Keratinocyte (primary cell): ENCODE measurements at regions not wholly inside any gene's neighbourhood (a gene's known extent, or its start where the extent isn't known, plus 50 kb on each side); places are given as distances from the start of the nearest gene placed in this dataset.

Experiments
- DNase-seq: peaks from one replicate; pipeline ENCODE4 v3.0.0-alpha.2; 2011; ENCODE audit warnings: low read depth, missing footprints, low spot score
- FAIRE-seq: peaks from 2 replicates; lab custom pipeline; 2011; peaks lifted over from hg19 to GRCh38; lab: Jason Lieb, UNC
- H2AFZ ChIP-seq: 2 replicates; pipeline ENCODE4 v1.6.0; 2012; ENCODE audit warnings: low read length, control low read depth, inconsistent platforms; ENCODE audit not compliant: control insufficient read depth
- H3K27ac ChIP-seq: 2 replicates; pipeline ENCODE4 v1.5.1; 2011; ENCODE audit warnings: low read length; ENCODE audit not compliant: control insufficient read depth, insufficient read depth
- H3K27me3 ChIP-seq: 3 replicates; pipeline ENCODE4 v1.6.0; 2011; ENCODE audit warnings: low read length; ENCODE audit not compliant: control insufficient read depth, insufficient read depth; ENCODE audit errors: extremely low read depth
- H3K36me3 ChIP-seq, 2 experiments: 2 replicates in 1 of 2; 3 replicates in 1 of 2; pipeline ENCODE4 v1.5.1; 2011; ENCODE audit warnings: low read length in 2 of 2, mild to moderate bottlenecking in 1 of 2; ENCODE audit not compliant: control insufficient read depth in 2 of 2, insufficient read depth in 2 of 2; ENCODE audit errors: extremely low read depth in 1 of 2
- H3K4me1 ChIP-seq: 3 replicates; pipeline ENCODE4 v1.5.1; 2011; ENCODE audit warnings: low read length; ENCODE audit not compliant: control insufficient read depth, insufficient read depth; ENCODE audit errors: extremely low read depth
- H3K4me2 ChIP-seq: 3 replicates; pipeline ENCODE4 v1.6.0; 2011; ENCODE audit warnings: low read depth, low read length; ENCODE audit not compliant: control insufficient read depth, insufficient read depth; ENCODE audit errors: extremely low read depth
- H3K4me3 ChIP-seq, 3 experiments: fragments of 200-600 bp in 1 of 3; sonication (generic) in 1 of 3; 2 replicates in 2 of 3; 3 replicates in 1 of 3; pipeline ENCODE4 v1.5.1; 2011 to 2016; ENCODE audit warnings: low read length in 3 of 3, mild to moderate bottlenecking in 3 of 3, control low read depth in 2 of 3, inconsistent platforms in 1 of 3, low read depth in 1 of 3, mixed read lengths in 1 of 3, mixed run types in 1 of 3, moderate library complexity in 1 of 3; ENCODE audit not compliant: control insufficient read depth in 2 of 3, insufficient read depth in 2 of 3; ENCODE audit errors: extremely low read depth in 1 of 3
- H3K79me2 ChIP-seq: 2 replicates; pipeline ENCODE4 v1.6.0; 2012; ENCODE audit warnings: low read length; ENCODE audit not compliant: control insufficient read depth, insufficient read depth
- H3K9ac ChIP-seq: 3 replicates; pipeline ENCODE4 v1.6.0; 2011; ENCODE audit warnings: low read length; ENCODE audit not compliant: control insufficient read depth, insufficient read depth; ENCODE audit errors: extremely low read depth
- H3K9me1 ChIP-seq: 3 replicates; pipeline ENCODE4 v1.6.0; 2011; ENCODE audit warnings: low read length; ENCODE audit not compliant: control insufficient read depth, insufficient read depth; ENCODE audit errors: extremely low read depth
- H3K9me3 ChIP-seq: 2 replicates; pipeline ENCODE4 v1.5.1; 2012; ENCODE audit warnings: low read depth, low read length; ENCODE audit not compliant: control insufficient read depth
- H4K20me1 ChIP-seq: 3 replicates; pipeline ENCODE4 v1.6.0; 2011; ENCODE audit warnings: low read length; ENCODE audit not compliant: control insufficient read depth, insufficient read depth; ENCODE audit errors: extremely low read depth
- CTCF ChIP-seq, 3 experiments: IDR thresholded peaks in 1 of 3; conservative IDR thresholded peaks in 1 of 3; optimal IDR thresholded peaks in 1 of 3; 2 replicates in 2 of 3; 3 replicates in 1 of 3; pipeline versions ENCODE3 to v1.5.1; 2011; ENCODE audit warnings: low read length in 3 of 3, mild to moderate bottlenecking in 3 of 3, moderate library complexity in 2 of 3, control low read depth in 1 of 3, inconsistent platforms in 1 of 3; ENCODE audit not compliant: insufficient read depth in 2 of 3; ENCODE audit errors: extremely low read depth in 1 of 3
- EZH2 ChIP-seq: IDR thresholded peaks from one replicate; pipeline ENCODE4 v1.6.1; 2012; ENCODE audit warnings: inconsistent platforms, mild to moderate bottlenecking, low read length, moderate library complexity
- dilution Hi-C: fragments of 300-500 bp; cut with MboI; formaldehyde crosslinking; loops from one replicate; pipeline ENCODE4 v1.7.0; 2020; ENCODE audit warnings: low sequenced_read_pairs; ENCODE audit not compliant: extremely low pct_ligation_motif_present

GRCh38 chr2:180367815-180368214, 360.7 kb upstream of the CWC22 start:
- Histone ChIP-seq H3K9ac (no peak overlapping the region), H3K9me1 (no peaks in the 10 kb centered on the region), H3K4me1 (no peaks in the 10 kb centered on the region), H2AFZ (no peak overlapping the region), H3K36me3 (no peaks in the 10 kb centered on the region), H3K27me3 (no peaks in the 10 kb centered on the region), H3K4me2 (no peak overlapping the region), H3K79me2 (no peaks in the 10 kb centered on the region), H3K27ac (no peak overlapping the region), H3K9me3 (no peaks in the 10 kb centered on the region), H3K4me3 (no peak overlapping the region), H4K20me1 (no peaks in the 10 kb centered on the region)
- TF ChIP-seq CTCF (optimal IDR thresholded peaks at IDR 0.05 in 1 of 3, IDR thresholded peaks at IDR 0.05 in 1 of 3, conservative IDR thresholded peaks at IDR 0.05 in 1 of 3; ENCODE audit: extremely low read depth in 1 of 3, insufficient read depth in 2 of 3, low read length in 3 of 3), result no peak
- no peak for TF ChIP-seq EZH2
- no peak for FAIRE-seq
- dilution Hi-C loops, result no loop called here
- DNase-seq, result no peak

GRCh38 chr2:180366481-180366880, 359.4 kb upstream of the CWC22 start:
- Histone ChIP-seq H3K4me1 (no peaks in the 10 kb centered on the region), H3K4me3 (no peak overlapping the region), H3K4me2 (no peak overlapping the region), H2AFZ (no peak overlapping the region), H3K36me3 (no peaks in the 10 kb centered on the region), H3K79me2 (no peaks in the 10 kb centered on the region), H3K27me3 (no peaks in the 10 kb centered on the region), H3K9me3 (no peaks in the 10 kb centered on the region), H4K20me1 (no peaks in the 10 kb centered on the region), H3K27ac (no peak overlapping the region), H3K9ac (no peak overlapping the region), H3K9me1 (no peaks in the 10 kb centered on the region)
- DNase-seq (no peak), FAIRE-seq (no peak)
- dilution Hi-C loops, result no loop called here
- TF ChIP-seq EZH2 (no peak), CTCF (optimal IDR thresholded peaks at IDR 0.05 in 1 of 3, IDR thresholded peaks at IDR 0.05 in 1 of 3, conservative IDR thresholded peaks at IDR 0.05 in 1 of 3; ENCODE audit: extremely low read depth in 1 of 3, insufficient read depth in 2 of 3, low read length in 3 of 3) (no peak)
